Heart left ventricle (tissue), 16 donors: ENCODE measurements at regions not wholly inside any gene's neighbourhood (a gene's known extent, or its start where the extent isn't known, plus 50 kb on each side); places are given as distances from the start of the nearest gene placed in this dataset.

ENCODE experiments used
- ATAC-seq, 4 donors: fragments of 200-7000 bp; cut with Tn5 transposase; one replicate each; pipeline ENCODE4 v1.9.1; 2020 to 2022; ENCODE audit warnings: moderate library complexity in 4 of 4, mild to moderate bottlenecking in 3 of 4, moderate number of reproducible peaks in 1 of 4
- DNase-seq, 5 donors: peaks; one replicate each; pipeline ENCODE4 v3.0.0-alpha.2; 2020
- H3K27ac ChIP-seq, 12 donors: fragments of 200-600 bp; sonication (generic) in 4 of 12; one replicate each; pipeline versions ENCODE4 v1.5.0 to v1.8.0; 2016 to 2022; ENCODE audit warnings: mild to moderate bottlenecking in 2 of 12
- H3K27me3 ChIP-seq, 9 donors: fragments of 200-600 bp; sonication (generic) in 2 of 9; one replicate each; pipeline versions ENCODE4 v1.5.1 to v1.8.0; 2016 to 2022; ENCODE audit warnings: mild to moderate bottlenecking in 3 of 9
- H3K36me3 ChIP-seq, 9 donors: fragments of 200-600 bp; sonication (generic) in 2 of 9; one replicate each; pipeline versions ENCODE4 v1.5.0 to v1.8.0; 2018 to 2022; ENCODE audit warnings: mild to moderate bottlenecking in 2 of 9
- H3K4me1 ChIP-seq, 12 donors: fragments of 200-600 bp; sonication (generic) in 4 of 12; one replicate each; pipeline versions ENCODE4 v1.5.0 to v1.8.0; 2016 to 2022; ENCODE audit warnings: mild to moderate bottlenecking in 3 of 12
- H3K4me3 ChIP-seq, 12 donors: fragments of 200-600 bp; sonication (generic) in 4 of 12; one replicate each; pipeline versions ENCODE4 v1.5.0 to v1.8.0; 2017 to 2022; ENCODE audit warnings: mild to moderate bottlenecking in 9 of 12, moderate library complexity in 4 of 12
- H3K9me3 ChIP-seq, 12 donors: fragments of 200-600 bp; sonication (generic) in 4 of 12; one replicate each; pipeline versions ENCODE4 v1.5.0 to v1.8.0; 2016 to 2022; ENCODE audit warnings: mild to moderate bottlenecking in 1 of 12
- CTCF ChIP-seq, 12 donors: fragments of 200-600 bp; sonication (generic) in 4 of 12; IDR thresholded peaks; one replicate each; pipeline versions ENCODE4 v1.5.0 to v1.8.0; 2018 to 2022; ENCODE audit warnings: antibody characterized with exemption in 12 of 12, mild to moderate bottlenecking in 5 of 12
- POLR2A ChIP-seq, 2 donors: fragments of 450-650 bp; IDR thresholded peaks; one replicate each; pipeline ENCODE4 v1.6.1; 2017; ENCODE audit warnings: antibody characterized with exemption in 2 of 2, mild to moderate bottlenecking in 2 of 2, moderate library complexity in 2 of 2
- WGBS, 4 donors: extraction: QIAGEN DNeasy Blood & Tissue Kit in 2 of 4; methylation state at CpG; one replicate each; pipeline versions ENCODE4 v1.1.5 to v1.1.7; 2013 to 2018; 5-methylcytosine and 5-hydroxymethylcytosine counted together
- intact Hi-C, 10 donors: fragments of 100-400 bp; cut with DNase I; formaldehyde crosslinking; loops; one replicate each; pipeline versions ENCODE4 v1.11.1 to v1.14.2; 2022
- donor health status: ischemic (EF 13 %, LVEDD 7.1; RV severe dilation, severe dysfunction).
- donor health status: healthy with polysubstance abuse.
- donor health status: DM: no; HTN: yes; CAD: no.
- donor health status: DM: no; HTN: no; CAD: no.
- donor health status: ischemic (EF 25% LVEDD 6.9; RV normal size, moderate dysfunction).
- donor health status: ischemic (EF 25% LVEDD 5.7; RV mildly dilated, moderate dysfunction).
- donor health status: healthy.
- donor health status: DM: yes; HTN: yes; CAD: no.
- donor health status: ischemic (EF 35%, LVEDD 5.7; RV mildly dilated, moderate dysfunction).
- donor health status: nonischemic (EF 11% LVEDD 7.7; RV severe dilation, severe dysfunction).
- donor health status: DM: yes; HTN: yes; CAD: no.
- donor health status: PGD.
- donor health status: ischemic (EF 29% LVEDD 5.4; RV normal size, mild dysfunction).
- donor health status: nonischemic (EF 23%, LVEDD 6.1; RV moderate dilation, normal function).

- ATAC-seq (no peak), DNase-seq (no peak)
- peaks cover 0 to 10% (median 0%) of the 10 kb centered on the region in 12 donors for H3K9me3 ChIP-seq
- intact Hi-C loops, result no loop called here
- no peaks in the 10 kb centered on the region for H3K36me3 ChIP-seq
- no peak for TF ChIP-seq CTCF (IDR thresholded peaks at IDR 0.05)
- TF ChIP-seq POLR2A (IDR thresholded peaks at IDR 0.05), result no peak
- no peaks in the 10 kb centered on the region for H3K27me3 ChIP-seq
- no peak overlapping the region for H3K4me3 ChIP-seq
- H3K27ac ChIP-seq, result no peak overlapping the region
- 80 to 95% (median 89%) methylated on average over 2 of the region's 2 CpGs for WGBS, 4 donors
- no peaks in the 10 kb centered on the region for H3K4me1 ChIP-seq
These were observed 1630.4 kb upstream of the ACVR2A start for GRCh38 chr2:146214394-146214929.

- intact Hi-C loops, result no loop called here
- no peaks in the 10 kb centered on the region for H3K4me1 ChIP-seq
- H3K27ac ChIP-seq, result no peak overlapping the region
- no peak for TF ChIP-seq POLR2A (IDR thresholded peaks at IDR 0.05)
- TF ChIP-seq CTCF (IDR thresholded peaks at IDR 0.05), result no peak
- peaks cover 0 to 10% (median 0%) of the 10 kb centered on the region in 12 donors for H3K9me3 ChIP-seq
- ATAC-seq (no peak), DNase-seq (no peak)
- H3K36me3 ChIP-seq, result no peaks in the 10 kb centered on the region
- H3K27me3 ChIP-seq, result no peaks in the 10 kb centered on the region
- no peak overlapping the region for H3K4me3 ChIP-seq
These were observed 1631.2 kb upstream of the ACVR2A start for GRCh38 chr2:146213674-146214073.

- ATAC-seq, result no peak
- 89 to 93% (median 92%) methylated on average over 4 of the region's 4 CpGs for WGBS, 4 donors
- Histone ChIP-seq H3K4me3 (no peak overlapping the region), H3K27ac (no peak overlapping the region), H3K9me3 (peaks cover 0 to 10% (median 0%) of the 10 kb centered on the region in 12 donors), H3K36me3 (no peaks in the 10 kb centered on the region), H3K27me3 (no peaks in the 10 kb centered on the region), H3K4me1 (no peaks in the 10 kb centered on the region)
- no peak for DNase-seq
- no peak for TF ChIP-seq CTCF (IDR thresholded peaks at IDR 0.05)
- intact Hi-C loops, result no loop called here
These were observed 1632.2 kb upstream of the ACVR2A start for GRCh38 chr2:146212602-146213001.

- intact Hi-C loops, result no loop called here
- Histone ChIP-seq H3K27me3 (no peaks in the 10 kb centered on the region), H3K4me1 (no peaks in the 10 kb centered on the region), H3K27ac (no peak overlapping the region), H3K9me3 (peaks cover 0 to 7% (median 0%) of the 10 kb centered on the region in 12 donors), H3K4me3 (no peak overlapping the region), H3K36me3 (no peaks in the 10 kb centered on the region)
- DNase-seq, result no peak
- no peak for ATAC-seq
- TF ChIP-seq POLR2A (IDR thresholded peaks at IDR 0.05) (no peak), CTCF (IDR thresholded peaks at IDR 0.05) (no peak)
- 88 to 96% (median 93%) methylated on average over 3 of the region's 3 CpGs for WGBS, 4 donors
These were observed 1635.0 kb upstream of the ACVR2A start for GRCh38 chr2:146209842-146210275.
